ENCODE measurements at regions not wholly inside any gene's neighbourhood (a gene's known extent, or its start where the extent isn't known, plus 50 kb on each side); places are given as distances from the start of the nearest gene placed in this dataset.

GRCh38 chr15:95948411-95948810 lies 382.1 kb upstream of the NR2F2 start:
- FAIRE-seq, result no peak

- FAIRE-seq, result no peak
Measured at GRCh38 chr15:95953032-95953431, 377.5 kb upstream of the NR2F2 start.

GRCh38 chr15:95957861-95958260 lies 372.6 kb upstream of the NR2F2 start:
- no peak for FAIRE-seq

GRCh38 chr15:95958382-95958781 lies 372.1 kb upstream of the NR2F2 start:
- no peak for FAIRE-seq

- no peak for FAIRE-seq
Measured at GRCh38 chr15:95968856-95969255, 361.6 kb upstream of the NR2F2 start.

GRCh38 chr15:95970326-95970725 lies 360.2 kb upstream of the NR2F2 start:
- no peak for FAIRE-seq

- FAIRE-seq, result no peak
Measured at GRCh38 chr15:95972041-95972553, 358.4 kb upstream of the NR2F2 start.

- no peak for FAIRE-seq
Measured at GRCh38 chr15:95972812-95973211, 357.7 kb upstream of the NR2F2 start.

- no peak for FAIRE-seq
Measured at GRCh38 chr15:95973566-95974256, 356.8 kb upstream of the NR2F2 start.

GRCh38 chr15:95975212-95975611 lies 355.3 kb upstream of the NR2F2 start:
- no peak for FAIRE-seq

GRCh38 chr15:95979286-95979685 lies 351.2 kb upstream of the NR2F2 start:
- FAIRE-seq, result no peak

GRCh38 chr15:95981209-95981608 lies 349.3 kb upstream of the NR2F2 start:
- no peak for FAIRE-seq

- FAIRE-seq, result no peak
Measured at GRCh38 chr15:95987299-95987698, 343.2 kb upstream of the NR2F2 start.

- FAIRE-seq, result no peak
Measured at GRCh38 chr15:95987886-95988573, 342.5 kb upstream of the NR2F2 start.

GRCh38 chr15:95988574-95988887 lies 342.0 kb upstream of the NR2F2 start:
- no peak for FAIRE-seq

GRCh38 chr15:95989392-95989791 lies 341.1 kb upstream of the NR2F2 start:
- no peak for FAIRE-seq

- no peak for FAIRE-seq
Measured at GRCh38 chr15:95990833-95991232, 339.7 kb upstream of the NR2F2 start.

GRCh38 chr15:95994418-95994817 lies 336.1 kb upstream of the NR2F2 start:
- FAIRE-seq, result no peak

GRCh38 chr15:95995375-95996168 lies 334.9 kb upstream of the NR2F2 start:
- no peak for FAIRE-seq

- FAIRE-seq, result no peak
Measured at GRCh38 chr15:95996494-95996893, 334.0 kb upstream of the NR2F2 start.

GRCh38 chr15:95998935-95999334 lies 331.6 kb upstream of the NR2F2 start:
- no peak for FAIRE-seq

- no peak for FAIRE-seq
Measured at GRCh38 chr15:96002890-96003859, 327.3 kb upstream of the NR2F2 start.

- no peak for FAIRE-seq
Measured at GRCh38 chr15:96005906-96006305, 324.6 kb upstream of the NR2F2 start.

Data from islet of Langerhans (tissue), 1 donor.